Fibroblast of the aortic adventitia (primary cell): ENCODE measurements at regions not wholly inside any gene's neighbourhood (a gene's known extent, or its start where the extent isn't known, plus 50 kb on each side); places are given as distances from the start of the nearest gene placed in this dataset.

Experiments
- DNase-seq: peaks from one replicate; pipeline ENCODE4 v3.0.0-alpha.2; 2010; ENCODE audit warnings: low read depth
- H3K4me3 ChIP-seq: 2 replicates; pipeline ENCODE4 v1.5.1; 2011; ENCODE audit warnings: low read depth, mild to moderate bottlenecking, control low read depth, low read length, moderate library complexity
- CTCF ChIP-seq: IDR thresholded peaks from 2 replicates; pipeline ENCODE4 v1.5.1; 2011; ENCODE audit warnings: mild to moderate bottlenecking, low read length, control low read depth, inconsistent platforms; ENCODE audit not compliant: insufficient read depth

GRCh38 chr3:82287562-82287961 lies 526.1 kb upstream of the GBE1 start:
- no peak for TF ChIP-seq CTCF
- DNase-seq: no peak
- H3K4me3 ChIP-seq: no peak overlapping the region

- no peak for DNase-seq
- no peak for TF ChIP-seq CTCF
Measured at GRCh38 chr3:82281205-82281604, 519.8 kb upstream of the GBE1 start.

GRCh38 chr3:82276992-82277391 lies 515.5 kb upstream of the GBE1 start:
- DNase-seq: no peak
- no peak for TF ChIP-seq CTCF
- H3K4me3 ChIP-seq: no peak overlapping the region

More at GRCh38 chr3:82281205-82281604, 519.8 kb upstream of the GBE1 start:
- H3K4me3 ChIP-seq: no peak overlapping the region

DNA sequence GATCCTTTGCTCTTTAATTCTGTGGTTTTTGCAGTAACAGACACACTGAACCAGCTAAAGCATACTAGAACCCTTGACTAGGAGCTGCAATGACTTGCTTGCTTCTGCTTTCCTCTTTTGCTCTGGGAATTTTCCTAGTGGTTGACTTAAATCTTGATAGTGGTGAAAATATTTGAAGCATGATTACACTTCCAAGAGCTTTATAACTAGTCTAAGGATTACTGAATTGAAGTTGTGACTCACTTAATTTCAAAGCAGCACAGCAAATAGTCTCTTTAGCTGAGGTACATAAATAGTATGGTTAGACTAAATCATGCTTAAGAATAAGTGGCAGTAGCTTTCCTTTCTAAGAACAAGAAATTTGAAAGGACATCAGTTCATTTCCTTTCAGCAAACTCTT lies 513.5 kb upstream of the GBE1 start:
- DNase-seq: no peak
- H3K4me3 ChIP-seq: no peak overlapping the region
- TF ChIP-seq CTCF: no peak

DNA sequence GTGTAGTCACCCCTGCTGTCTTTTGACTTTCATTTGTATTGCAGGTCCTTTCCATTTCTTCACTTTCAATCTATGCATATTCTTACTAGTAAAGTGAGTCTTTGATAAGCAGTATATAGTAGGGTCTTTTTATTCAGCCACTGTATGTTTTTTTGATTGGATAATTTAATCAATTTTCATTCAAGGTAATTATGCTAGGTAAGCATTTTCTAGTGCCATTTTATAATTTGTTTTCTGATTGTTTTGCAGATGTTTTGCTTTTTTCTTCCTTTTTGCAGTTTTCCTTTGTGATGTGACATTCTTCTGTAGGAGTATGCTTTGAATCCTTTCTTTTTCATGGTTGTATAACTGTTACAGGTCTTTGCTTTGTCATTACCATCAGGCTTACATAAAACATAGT lies 504.3 kb upstream of the GBE1 start:
- no peak for TF ChIP-seq CTCF
- no peak overlapping the region for H3K4me3 ChIP-seq
- DNase-seq: no peak

DNA sequence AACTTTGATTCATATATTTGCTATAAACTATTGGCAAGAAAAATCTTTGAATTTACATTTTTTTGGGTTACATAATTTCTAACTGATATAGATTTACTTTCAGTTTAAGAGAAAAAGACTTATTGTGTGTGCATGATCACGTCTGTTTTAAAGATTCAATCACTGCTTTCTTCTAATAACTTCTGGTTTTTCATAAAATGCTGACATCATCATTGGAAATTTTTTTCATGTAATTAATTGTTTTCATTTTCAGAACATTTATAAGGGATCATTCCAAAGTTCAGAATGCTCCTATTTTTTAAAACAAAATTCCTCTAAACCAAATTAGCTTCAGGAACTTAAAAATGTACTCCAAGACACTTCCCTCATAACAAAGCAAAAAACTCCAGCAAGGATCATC lies 500.7 kb upstream of the GBE1 start:
- H3K4me3 ChIP-seq: no peak overlapping the region
- no peak for TF ChIP-seq CTCF
- no peak for DNase-seq

GRCh38 chr3:82261637-82262036 lies 500.2 kb upstream of the GBE1 start:
- no peak overlapping the region for H3K4me3 ChIP-seq
- no peak for TF ChIP-seq CTCF
- DNase-seq: no peak
